ENCODE measurements at regions not wholly inside any gene's neighbourhood (a gene's known extent, or its start where the extent isn't known, plus 50 kb on each side); places are given as distances from the start of the nearest gene placed in this dataset.

GRCh38 chr3:87047852-87048251 lies 56.9 kb upstream of the VGLL3 start:
- no peak overlapping the region for H2BK120ac ChIP-seq (ENCODE audit: low read depth, low read length)
- H3K14ac ChIP-seq (replicated peaks; ENCODE audit: low read depth, low read length) = no peak overlapping the region
- H3K27ac ChIP-seq (ENCODE audit: insufficient read depth, low read length) = no peak overlapping the region
- WGBS, 2 experiments (ENCODE audit: extremely low coverage in 2 of 2, insufficient read length in 1 of 2) = no CpG with 5 or more reads among the region's 2 CpGs
- H3K56ac ChIP-seq (ENCODE audit: extremely low read depth, insufficient read depth, low read length) = no peak overlapping the region
- no peak overlapping the region for H4K8ac ChIP-seq (ENCODE audit: low read depth in 2 of 2, low read length in 2 of 2)
- no peaks in the 10 kb centered on the region for H3K27me3 ChIP-seq (ENCODE audit: control insufficient read depth, insufficient read depth, low read length)
- no peak overlapping the region for H3K4me3 ChIP-seq (ENCODE audit: insufficient read depth, low read depth, low read length)
- no peak overlapping the region for H2AK9ac ChIP-seq (replicated peaks; ENCODE audit: low read depth, low read length, poor library complexity)
- H2BK5ac ChIP-seq (ENCODE audit: low read depth, low read length, poor library complexity, severe bottlenecking) = no peak overlapping the region
- no peaks in the 10 kb centered on the region for H4K20me1 ChIP-seq (ENCODE audit: insufficient read depth, low read length)
- H3K36me3 ChIP-seq (ENCODE audit: control insufficient read depth, insufficient read depth, low read length) = no peaks in the 10 kb centered on the region
- TF ChIP-seq NFE2L2 (IDR thresholded peaks at IDR 0.05; ENCODE audit: low read depth, low read length) = no peak
- no peak for TF ChIP-seq CTCF (conservative IDR thresholded peaks at IDR 0.05; ENCODE audit: low read depth, low read length)
- TF ChIP-seq RCOR1 (IDR thresholded peaks at IDR 0.05; ENCODE audit: insufficient replicate concordance, low read length) = no peak
- no peak for TF ChIP-seq RAD21 (IDR thresholded peaks at IDR 0.05; ENCODE audit: low read length)
- TF ChIP-seq RFX5 (IDR thresholded peaks at IDR 0.05; ENCODE audit: low read depth, low read length) = no peak
- TF ChIP-seq MAFK (IDR thresholded peaks at IDR 0.05; ENCODE audit: low read depth, low read length) = no peak
- H3K9ac ChIP-seq (ENCODE audit: low read depth, low read length) = no peak overlapping the region
- no peak for ATAC-seq (ENCODE audit: low read depth)
- no peak overlapping the region for H2BK15ac ChIP-seq (ENCODE audit: low read depth, low read length)
- DNase-seq = no peak
- H4K91ac ChIP-seq (ENCODE audit: insufficient read depth, low read depth, low read length) = no peak overlapping the region
- intact Hi-C loops (cut with micrococcal nuclease) = no loop called here
- ChIA-PET CTCF (no interaction called here), POLR2A (ENCODE audit: unreplicated experiment) (no interaction called here)
- H3K23ac ChIP-seq (ENCODE audit: low read depth, low read length) = no peak overlapping the region
- H3K4me2 ChIP-seq (ENCODE audit: low read depth, low read length) = no peak overlapping the region
- H3K18ac ChIP-seq (ENCODE audit: low read depth, low read length) = no peak overlapping the region
- H3K9me1 ChIP-seq (ENCODE audit: insufficient read depth, low read length) = no peaks in the 10 kb centered on the region
- in situ Hi-C loops (cut with MboI; ENCODE audit: low sequenced_read_pairs) = no loop called here
- no peak overlapping the region for H2AK5ac ChIP-seq (ENCODE audit: low read depth, low read length)
- no peak overlapping the region for H2BK20ac ChIP-seq (ENCODE audit: low read depth, low read length)
- dilution Hi-C loops (cut with HindIII; ENCODE audit: low sequenced_read_pairs, unreplicated experiment) = no loop called here
- no peak overlapping the region for H2AFZ ChIP-seq (replicated peaks; ENCODE audit: low read length, poor library complexity)
- no peaks in the 10 kb centered on the region for H3K79me1 ChIP-seq (ENCODE audit: low read depth in 1 of 2, low read length in 2 of 2)
- BruUV-seq (replicated peaks) = no TSS peak
- no peak overlapping the region for H4K5ac ChIP-seq (ENCODE audit: low read depth, low read length)
- no peaks in the 10 kb centered on the region for H3K4me1 ChIP-seq (ENCODE audit: control insufficient read depth, insufficient read depth, low read length)
- no peaks in the 10 kb centered on the region for H3K9me3 ChIP-seq (ENCODE audit: control insufficient read depth, insufficient read depth, low read length)
- no peak overlapping the region for H3K4ac ChIP-seq (ENCODE audit: low read depth, low read length)
